ENCODE measurements at regions not wholly inside any gene's neighbourhood (a gene's known extent, or its start where the extent isn't known, plus 50 kb on each side); places are given as distances from the start of the nearest gene placed in this dataset.

GRCh38 chr21:28674763-28675162 is 317.9 kb downstream of the LTN1 start:
- no peak for TF ChIP-seq POLR2A (IDR thresholded peaks at IDR 0.05; ENCODE audit: low read depth, low read length)
- TF ChIP-seq, protein P1, sequence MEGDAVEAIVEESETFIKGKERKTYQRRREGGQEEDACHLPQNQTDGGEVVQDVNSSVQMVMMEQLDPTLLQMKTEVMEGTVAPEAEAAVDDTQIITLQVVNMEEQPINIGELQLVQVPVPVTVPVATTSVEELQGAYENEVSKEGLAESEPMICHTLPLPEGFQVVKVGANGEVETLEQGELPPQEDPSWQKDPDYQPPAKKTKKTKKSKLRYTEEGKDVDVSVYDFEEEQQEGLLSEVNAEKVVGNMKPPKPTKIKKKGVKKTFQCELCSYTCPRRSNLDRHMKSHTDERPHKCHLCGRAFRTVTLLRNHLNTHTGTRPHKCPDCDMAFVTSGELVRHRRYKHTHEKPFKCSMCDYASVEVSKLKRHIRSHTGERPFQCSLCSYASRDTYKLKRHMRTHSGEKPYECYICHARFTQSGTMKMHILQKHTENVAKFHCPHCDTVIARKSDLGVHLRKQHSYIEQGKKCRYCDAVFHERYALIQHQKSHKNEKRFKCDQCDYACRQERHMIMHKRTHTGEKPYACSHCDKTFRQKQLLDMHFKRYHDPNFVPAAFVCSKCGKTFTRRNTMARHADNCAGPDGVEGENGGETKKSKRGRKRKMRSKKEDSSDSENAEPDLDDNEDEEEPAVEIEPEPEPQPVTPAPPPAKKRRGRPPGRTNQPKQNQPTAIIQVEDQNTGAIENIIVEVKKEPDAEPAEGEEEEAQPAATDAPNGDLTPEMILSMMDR (IDR thresholded peaks at IDR 0.05; ENCODE audit: extremely low read depth in 1 of 2, insufficient read depth in 1 of 2, low read depth in 1 of 2, low read length in 2 of 2), result no peak
- TF ChIP-seq, protein P2, sequence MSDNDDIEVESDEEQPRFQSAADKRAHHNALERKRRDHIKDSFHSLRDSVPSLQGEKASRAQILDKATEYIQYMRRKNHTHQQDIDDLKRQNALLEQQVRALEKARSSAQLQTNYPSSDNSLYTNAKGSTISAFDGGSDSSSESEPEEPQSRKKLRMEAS (IDR thresholded peaks at IDR 0.05; ENCODE audit: insufficient read depth, insufficient read length), result no peak
- no peak for TF ChIP-seq EZH2 (IDR thresholded peaks at IDR 0.05; ENCODE audit: borderline replicate concordance, low read depth, low read length, severe bottlenecking)
